T-cell (primary cell): ENCODE measurements at regions not wholly inside any gene's neighbourhood (a gene's known extent, or its start where the extent isn't known, plus 50 kb on each side); places are given as distances from the start of the nearest gene placed in this dataset.

Source experiments
- ATAC-seq, 4 experiments: fragments of 200-7000 bp in 3 of 4; fragments of 150-1000 bp in 1 of 4; cut with Tn5 transposase; replicated peaks in 1 of 4; 1 replicate in 3 of 4; 2 replicates in 1 of 4; pipeline ENCODE4 v1.10.0; 2021; ENCODE audit warnings: moderate library complexity in 3 of 4, mild to moderate bottlenecking in 2 of 4, moderate number of reproducible peaks in 1 of 4
- CTCF ChIA-PET, 2 donors: fragments of 300-600 bp; sonication (Branson Sonifier 250); formaldehyde crosslinking; loops; one replicate each; lab custom pipeline; 2022; ENCODE audit warnings: antibody characterized with exemption in 2 of 2; lab: Charles Lee
- POLR2A ChIA-PET, 2 donors: fragments of 300-600 bp; sonication (Branson Sonifier 250); formaldehyde crosslinking; loops; one replicate each; lab custom pipeline; 2022; ENCODE audit warnings: antibody characterized with exemption in 2 of 2; lab: Charles Lee
- DNase-seq, 35 experiments: peaks; one replicate each; pipeline versions ENCODE4 v3.0.0 to v3.0.0-alpha.2; 2013 to 2023
- H3K27ac ChIP-seq: one replicate; pipeline ENCODE4 v1.5.1; 2013; ENCODE audit warnings: low read length
- H3K27me3 ChIP-seq, 2 experiments: replicated peaks in 1 of 2; 1 replicate in 1 of 2; 2 replicates in 1 of 2; pipeline versions ENCODE4 v1.6.1 to v1.7.0; 2013; ENCODE audit warnings: low read length in 1 of 2, mixed read lengths in 1 of 2; ENCODE audit not compliant: control insufficient read depth in 2 of 2, insufficient read depth in 2 of 2; ENCODE audit errors: extremely low read depth in 1 of 2
- H3K36me3 ChIP-seq, 2 donors: 1 replicate in 1 of 2; 2 replicates in 1 of 2; pipeline versions ENCODE4 v1.6.1 to v1.7.0; 2013; ENCODE audit warnings: low read length in 1 of 2; ENCODE audit not compliant: control insufficient read depth in 2 of 2, insufficient read depth in 1 of 2; ENCODE audit errors: extremely low read depth in 1 of 2
- H3K4me1 ChIP-seq, 2 experiments: 1 replicate in 1 of 2; 2 replicates in 1 of 2; pipeline versions ENCODE4 v1.6.1 to v1.7.0; 2013; ENCODE audit warnings: low read length in 2 of 2, mixed read lengths in 1 of 2; ENCODE audit not compliant: insufficient read depth in 2 of 2, control insufficient read depth in 1 of 2; ENCODE audit errors: extremely low read depth in 1 of 2
- H3K4me3 ChIP-seq, 2 donors: 1 replicate in 1 of 2; 2 replicates in 1 of 2; pipeline versions ENCODE4 v1.5.1 to v1.7.0; 2013; ENCODE audit warnings: mild to moderate bottlenecking in 2 of 2, low read length in 1 of 2, moderate library complexity in 1 of 2; ENCODE audit not compliant: control insufficient read depth in 1 of 2; ENCODE audit errors: extremely low read depth in 1 of 2
- H3K9me3 ChIP-seq: 2 replicates; pipeline ENCODE4 v1.7.0; 2013
- H3K27ac Mint-ChIP-seq, 2 donors: one replicate each; pipeline ENCODE4 v1.8.0; 2020 to 2021; ENCODE audit warnings: mild to moderate bottlenecking in 2 of 2, mixed read lengths in 2 of 2
- H3K27me3 Mint-ChIP-seq, 2 donors: one replicate each; pipeline ENCODE4 v1.8.0; 2021 to 2022; ENCODE audit warnings: mixed read lengths in 2 of 2
- H3K36me3 Mint-ChIP-seq: one replicate; pipeline ENCODE4 v1.8.0; 2021; ENCODE audit warnings: mixed read lengths
- H3K4me1 Mint-ChIP-seq, 3 donors: one replicate each; pipeline ENCODE4 v1.8.0; 2020 to 2022; ENCODE audit warnings: mixed read lengths in 3 of 3, mild to moderate bottlenecking in 1 of 3
- H3K4me3 Mint-ChIP-seq, 3 donors: one replicate each; pipeline ENCODE4 v1.8.0; 2020 to 2022; ENCODE audit warnings: mild to moderate bottlenecking in 3 of 3, mixed read lengths in 3 of 3, moderate library complexity in 3 of 3
- H3K9me3 Mint-ChIP-seq, 3 donors: one replicate each; pipeline ENCODE4 v1.8.0; 2020 to 2022; ENCODE audit warnings: mixed read lengths in 3 of 3
- WGBS: methylation state at CpG from one replicate; pipeline ENCODE4 v1.1.5; 2013; ENCODE audit warnings: missing lambda C conversion rate; ENCODE audit not compliant: insufficient coverage; 5-methylcytosine and 5-hydroxymethylcytosine counted together

DNA sequence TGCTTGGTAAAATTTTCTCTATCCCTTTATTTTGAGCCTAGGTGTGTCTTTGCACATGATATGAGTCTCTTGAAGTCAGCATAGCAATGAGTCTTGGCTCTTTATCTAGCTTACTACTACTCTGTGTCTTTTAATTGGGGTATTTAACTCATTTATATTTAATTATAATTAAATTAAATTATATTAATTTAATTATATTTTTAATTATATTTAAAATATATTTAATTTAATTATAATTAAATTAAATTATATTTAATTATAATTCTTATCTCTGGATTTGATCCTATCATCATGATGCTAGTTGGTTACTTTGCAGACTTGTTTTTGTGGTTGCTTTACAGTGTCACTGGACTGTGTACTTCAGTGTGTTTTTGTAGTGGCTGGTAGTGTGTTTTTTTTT is 201.2 kb upstream of the ITM2A start:
- Histone ChIP-seq H3K4me1 (no peaks in the 10 kb centered on the region), H3K9me3 (no peaks in the 10 kb centered on the region), H3K36me3 (no peaks in the 10 kb centered on the region), H3K27me3 (peaks cover 0 to 8% of the 10 kb centered on the region in 2 experiments), H3K4me3 (no peak overlapping the region), H3K27ac (no peak overlapping the region)
- CTCF ChIA-PET: no interaction called here
- H3K4me3 Mint-ChIP-seq: no peak overlapping the region
- no peaks in the 10 kb centered on the region for H3K4me1 Mint-ChIP-seq
- no peak overlapping the region for H3K27ac Mint-ChIP-seq
- ATAC-seq: no peak
- H3K36me3 Mint-ChIP-seq: no peaks in the 10 kb centered on the region
- no peak for DNase-seq
- H3K27me3 Mint-ChIP-seq: peaks cover 2 to 17% of the 10 kb centered on the region in 2 donors
- peaks cover 0 to 14% (median 0%) of the 10 kb centered on the region in 3 donors for H3K9me3 Mint-ChIP-seq
- POLR2A ChIA-PET: no interaction called here

DNA sequence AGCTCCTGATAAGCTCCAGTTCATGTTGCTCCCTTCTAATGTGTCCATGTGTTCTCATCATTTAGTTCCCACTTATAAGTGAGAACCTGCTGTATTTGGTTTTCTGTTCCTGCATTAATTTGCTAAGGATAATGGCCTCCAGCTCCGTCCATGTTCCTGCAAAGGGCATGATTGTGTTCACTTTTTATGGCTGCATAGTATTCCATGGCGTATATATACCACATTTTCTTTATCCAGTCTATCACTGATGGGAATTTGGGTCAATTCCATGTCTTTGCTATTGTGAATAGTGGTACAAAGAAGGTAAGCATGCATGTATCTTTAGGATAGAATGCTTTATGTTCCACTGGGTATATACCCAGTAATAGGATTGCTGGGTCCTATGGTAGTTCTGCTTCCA is 197.2 kb upstream of the ITM2A start:
- no peak overlapping the region for H3K27ac ChIP-seq
- no peaks in the 10 kb centered on the region for H3K36me3 ChIP-seq
- Mint-ChIP-seq H3K4me3 (no peak overlapping the region), H3K4me1 (no peaks in the 10 kb centered on the region), H3K27ac (no peak overlapping the region), H3K36me3 (no peaks in the 10 kb centered on the region), H3K27me3 (peaks cover 2 to 19% of the 10 kb centered on the region in 2 donors), H3K9me3 (peaks cover 0 to 14% (median 0%) of the 10 kb centered on the region in 3 donors)
- no CpG with 5 or more reads among the region's 2 CpGs for WGBS
- ChIA-PET CTCF (no interaction called here), POLR2A (no interaction called here)
- H3K9me3 ChIP-seq: no peaks in the 10 kb centered on the region
- H3K27me3 ChIP-seq: no peaks in the 10 kb centered on the region
- no peak for ATAC-seq
- no peak for DNase-seq
- no peak overlapping the region for H3K4me3 ChIP-seq
- H3K4me1 ChIP-seq: no peaks in the 10 kb centered on the region

- no peaks in the 10 kb centered on the region for H3K36me3 Mint-ChIP-seq
- ATAC-seq (no peak), DNase-seq (no peak)
- WGBS: no CpG with 5 or more reads among the region's 2 CpGs
- H3K4me3 Mint-ChIP-seq: no peak overlapping the region
- H3K9me3 Mint-ChIP-seq: no peaks in the 10 kb centered on the region
- H3K9me3 ChIP-seq: no peaks in the 10 kb centered on the region
- no peak overlapping the region for H3K4me3 ChIP-seq
- no peak overlapping the region for H3K27ac Mint-ChIP-seq
- H3K36me3 ChIP-seq: no peaks in the 10 kb centered on the region
- no peaks in the 10 kb centered on the region for H3K27me3 ChIP-seq
- H3K27me3 Mint-ChIP-seq: peaks cover 2 to 6% of the 10 kb centered on the region in 2 donors
- POLR2A ChIA-PET: no interaction called here
- H3K4me1 Mint-ChIP-seq: no peaks in the 10 kb centered on the region
- CTCF ChIA-PET: no interaction called here
- no peaks in the 10 kb centered on the region for H3K4me1 ChIP-seq
- H3K27ac ChIP-seq: no peak overlapping the region
These were observed 192.2 kb upstream of the ITM2A start for GRCh38 chrX:79559290-79559689.

DNA sequence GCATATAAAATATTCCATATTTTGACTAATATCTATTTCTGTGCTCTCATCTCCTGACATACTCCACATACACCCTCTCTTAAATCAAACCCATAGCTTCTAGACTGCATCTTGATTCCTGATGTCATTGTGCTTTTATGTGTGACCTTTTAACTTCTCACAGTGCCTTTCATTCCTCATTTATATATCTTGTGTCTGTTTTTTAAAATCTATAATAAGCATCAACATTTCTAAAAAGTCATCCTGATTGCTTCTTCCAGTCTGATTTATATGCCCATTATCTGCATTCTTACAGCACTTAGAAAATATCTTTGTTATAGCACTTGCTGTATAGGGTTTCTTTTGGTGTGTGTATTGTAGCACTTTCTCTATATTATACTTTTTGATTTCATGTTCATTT is 190.1 kb upstream of the ITM2A start:
- Histone ChIP-seq H3K4me1 (no peaks in the 10 kb centered on the region), H3K27me3 (no peaks in the 10 kb centered on the region), H3K9me3 (no peaks in the 10 kb centered on the region), H3K4me3 (no peak overlapping the region), H3K36me3 (no peaks in the 10 kb centered on the region), H3K27ac (no peak overlapping the region)
- DNase-seq (no peak), ATAC-seq (no peak)
- H3K9me3 Mint-ChIP-seq: no peaks in the 10 kb centered on the region
- H3K4me3 Mint-ChIP-seq: no peak overlapping the region
- ChIA-PET CTCF (no interaction called here), POLR2A (no interaction called here)
- H3K4me1 Mint-ChIP-seq: no peaks in the 10 kb centered on the region
- H3K36me3 Mint-ChIP-seq: no peaks in the 10 kb centered on the region
- H3K27me3 Mint-ChIP-seq: peaks cover 2 to 6% of the 10 kb centered on the region in 2 donors
- no peak overlapping the region for H3K27ac Mint-ChIP-seq

GRCh38 chrX:79556800-79557199 is 189.7 kb upstream of the ITM2A start:
- CTCF ChIA-PET: no interaction called here
- no peaks in the 10 kb centered on the region for H3K36me3 Mint-ChIP-seq
- no peak for DNase-seq
- no peak overlapping the region for H3K4me3 Mint-ChIP-seq
- no peaks in the 10 kb centered on the region for H3K4me1 Mint-ChIP-seq
- H3K4me3 ChIP-seq: no peak overlapping the region
- H3K9me3 Mint-ChIP-seq: no peaks in the 10 kb centered on the region
- ATAC-seq: no peak
- H3K27me3 Mint-ChIP-seq: peaks cover 2 to 6% of the 10 kb centered on the region in 2 donors
- no peaks in the 10 kb centered on the region for H3K36me3 ChIP-seq
- H3K9me3 ChIP-seq: no peaks in the 10 kb centered on the region
- no peak overlapping the region for H3K27ac ChIP-seq
- H3K27me3 ChIP-seq: no peaks in the 10 kb centered on the region
- no peak overlapping the region for H3K27ac Mint-ChIP-seq
- POLR2A ChIA-PET: no interaction called here
- WGBS: no CpG with 5 or more reads among the region's 2 CpGs
- H3K4me1 ChIP-seq: no peaks in the 10 kb centered on the region

GRCh38 chrX:79530310-79531108 is 163.4 kb upstream of the ITM2A start:
- DNase-seq (no peak), ATAC-seq (no peak)
- Mint-ChIP-seq H3K4me1 (no peaks in the 10 kb centered on the region), H3K27me3 (peaks cover 1 to 4% of the 10 kb centered on the region in 2 donors), H3K4me3 (no peak overlapping the region), H3K27ac (no peak overlapping the region), H3K9me3 (peaks cover 0 to 9% (median 4%) of the 10 kb centered on the region in 3 donors), H3K36me3 (no peaks in the 10 kb centered on the region)
- Histone ChIP-seq H3K9me3 (no peaks in the 10 kb centered on the region), H3K27ac (no peak overlapping the region), H3K27me3 (no peaks in the 10 kb centered on the region), H3K4me1 (no peaks in the 10 kb centered on the region), H3K4me3 (no peak overlapping the region), H3K36me3 (no peaks in the 10 kb centered on the region)
- CTCF ChIA-PET: no interaction called here
- POLR2A ChIA-PET: no interaction called here
- WGBS: 86% methylated on average over 16 of the region's 27 CpGs

GRCh38 chrX:79524642-79525041 is 157.5 kb upstream of the ITM2A start:
- Mint-ChIP-seq H3K36me3 (no peaks in the 10 kb centered on the region), H3K4me3 (no peak overlapping the region), H3K27me3 (peaks cover 0 to 3% of the 10 kb centered on the region in 2 donors), H3K9me3 (peaks cover 0 to 22% (median 10%) of the 10 kb centered on the region in 3 donors), H3K4me1 (no peaks in the 10 kb centered on the region), H3K27ac (no peak overlapping the region)
- WGBS: 20% methylated on average over 1 of the region's 2 CpGs
- no peak overlapping the region for H3K4me3 ChIP-seq
- DNase-seq (no peak), ATAC-seq (no peak)
- H3K9me3 ChIP-seq: no peaks in the 10 kb centered on the region
- H3K27me3 ChIP-seq: no peaks in the 10 kb centered on the region
- CTCF ChIA-PET: no interaction called here
- POLR2A ChIA-PET: no interaction called here
- no peaks in the 10 kb centered on the region for H3K36me3 ChIP-seq
- no peak overlapping the region for H3K27ac ChIP-seq
- H3K4me1 ChIP-seq: no peaks in the 10 kb centered on the region
